ENCODE measurements at regions not wholly inside any gene's neighbourhood (a gene's known extent, or its start where the extent isn't known, plus 50 kb on each side); places are given as distances from the start of the nearest gene placed in this dataset.

GRCh38 chr2:234138836-234139235 is 88.3 kb downstream of the SPP2 start:
- TF ChIP-seq, protein P1, sequence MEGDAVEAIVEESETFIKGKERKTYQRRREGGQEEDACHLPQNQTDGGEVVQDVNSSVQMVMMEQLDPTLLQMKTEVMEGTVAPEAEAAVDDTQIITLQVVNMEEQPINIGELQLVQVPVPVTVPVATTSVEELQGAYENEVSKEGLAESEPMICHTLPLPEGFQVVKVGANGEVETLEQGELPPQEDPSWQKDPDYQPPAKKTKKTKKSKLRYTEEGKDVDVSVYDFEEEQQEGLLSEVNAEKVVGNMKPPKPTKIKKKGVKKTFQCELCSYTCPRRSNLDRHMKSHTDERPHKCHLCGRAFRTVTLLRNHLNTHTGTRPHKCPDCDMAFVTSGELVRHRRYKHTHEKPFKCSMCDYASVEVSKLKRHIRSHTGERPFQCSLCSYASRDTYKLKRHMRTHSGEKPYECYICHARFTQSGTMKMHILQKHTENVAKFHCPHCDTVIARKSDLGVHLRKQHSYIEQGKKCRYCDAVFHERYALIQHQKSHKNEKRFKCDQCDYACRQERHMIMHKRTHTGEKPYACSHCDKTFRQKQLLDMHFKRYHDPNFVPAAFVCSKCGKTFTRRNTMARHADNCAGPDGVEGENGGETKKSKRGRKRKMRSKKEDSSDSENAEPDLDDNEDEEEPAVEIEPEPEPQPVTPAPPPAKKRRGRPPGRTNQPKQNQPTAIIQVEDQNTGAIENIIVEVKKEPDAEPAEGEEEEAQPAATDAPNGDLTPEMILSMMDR (conservative IDR thresholded peaks at IDR 0.05 in 1 of 2, IDR thresholded peaks at IDR 0.05 in 1 of 2; ENCODE audit: low read depth in 1 of 2, low read length in 2 of 2): no peak
- no peak for TF ChIP-seq EZH2 (IDR thresholded peaks at IDR 0.05; ENCODE audit: low read length, missing control alignments)

Measured in fibroblast of lung (primary cell).